Spleen (tissue), 7 donors: ENCODE measurements at regions not wholly inside any gene's neighbourhood (a gene's known extent, or its start where the extent isn't known, plus 50 kb on each side); places are given as distances from the start of the nearest gene placed in this dataset.

Source experiments
- POLR2A ChIP-seq, 3 donors: fragments of 450-650 bp; IDR thresholded peaks; one replicate each; pipeline ENCODE4 v1.5.1; 2017; ENCODE audit warnings: antibody characterized with exemption in 3 of 3, mild to moderate bottlenecking in 1 of 3
- TF ChIP-seq, protein P1 (sequence below), 11 experiments: fragments of 200-600 bp in 7 of 11; fragments of 450-650 bp in 4 of 11; sonication (generic) in 4 of 11; IDR thresholded peaks in 8 of 11; conservative IDR thresholded peaks in 3 of 11; 1 replicate in 7 of 11; 2 replicates in 4 of 11; pipeline versions ENCODE4 v1.4.0 to v1.8.0; 2016 to 2021; ENCODE audit warnings: antibody characterized with exemption in 11 of 11, inconsistent platforms in 4 of 11, mild to moderate bottlenecking in 1 of 11
- donor health status: DM: no; HTN: no; CAD: no; lungs with moderate emphysema.
- donor health status: DM: no; HTN: no; CAD: no.
- donor health status: DM: no; HTN: no; CAD: no.

DNA sequence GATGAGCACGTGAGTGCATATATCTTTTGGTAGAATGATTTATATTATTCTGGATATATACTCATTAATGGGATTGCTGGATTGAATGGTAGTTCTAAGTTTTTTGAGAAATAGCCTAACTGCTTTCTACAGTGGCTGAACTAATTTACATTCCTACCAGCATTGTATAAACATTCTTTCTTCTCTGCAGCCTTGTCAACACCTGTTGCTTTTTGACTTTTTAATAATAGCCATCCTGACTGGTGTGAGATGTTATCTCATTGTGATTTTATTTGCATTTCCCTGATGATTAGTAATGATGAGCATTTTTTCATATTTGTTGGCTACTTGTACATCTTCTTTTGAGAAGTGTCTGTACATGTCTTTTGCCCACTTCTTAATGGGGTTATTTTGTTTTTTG, 116.3 kb downstream of the ADTRP start:
- TF ChIP-seq, protein P1, sequence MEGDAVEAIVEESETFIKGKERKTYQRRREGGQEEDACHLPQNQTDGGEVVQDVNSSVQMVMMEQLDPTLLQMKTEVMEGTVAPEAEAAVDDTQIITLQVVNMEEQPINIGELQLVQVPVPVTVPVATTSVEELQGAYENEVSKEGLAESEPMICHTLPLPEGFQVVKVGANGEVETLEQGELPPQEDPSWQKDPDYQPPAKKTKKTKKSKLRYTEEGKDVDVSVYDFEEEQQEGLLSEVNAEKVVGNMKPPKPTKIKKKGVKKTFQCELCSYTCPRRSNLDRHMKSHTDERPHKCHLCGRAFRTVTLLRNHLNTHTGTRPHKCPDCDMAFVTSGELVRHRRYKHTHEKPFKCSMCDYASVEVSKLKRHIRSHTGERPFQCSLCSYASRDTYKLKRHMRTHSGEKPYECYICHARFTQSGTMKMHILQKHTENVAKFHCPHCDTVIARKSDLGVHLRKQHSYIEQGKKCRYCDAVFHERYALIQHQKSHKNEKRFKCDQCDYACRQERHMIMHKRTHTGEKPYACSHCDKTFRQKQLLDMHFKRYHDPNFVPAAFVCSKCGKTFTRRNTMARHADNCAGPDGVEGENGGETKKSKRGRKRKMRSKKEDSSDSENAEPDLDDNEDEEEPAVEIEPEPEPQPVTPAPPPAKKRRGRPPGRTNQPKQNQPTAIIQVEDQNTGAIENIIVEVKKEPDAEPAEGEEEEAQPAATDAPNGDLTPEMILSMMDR (IDR thresholded peaks at IDR 0.05 in 8 of 11, conservative IDR thresholded peaks at IDR 0.05 in 3 of 11), result no peak
- no peak for TF ChIP-seq POLR2A (IDR thresholded peaks at IDR 0.05)
